GM12864 (cell line): ENCODE measurements at regions not wholly inside any gene's neighbourhood (a gene's known extent, or its start where the extent isn't known, plus 50 kb on each side); places are given as distances from the start of the nearest gene placed in this dataset.
"Not testable (repeated sequence)": the region's sequence is repeated elsewhere in the genome, so short reads cannot be mapped to it uniquely, and the experiment has no call there.

ENCODE experiments used
- DNase-seq: peaks from one replicate; pipeline ENCODE4 v3.0.0-alpha.2; 2011; ENCODE audit warnings: low read depth
- H3K4me3 ChIP-seq: 2 replicates; pipeline ENCODE4 v1.5.1; 2011; ENCODE audit warnings: mild to moderate bottlenecking, low read depth, low read length, control low read depth
- TF ChIP-seq, protein P1 (sequence below): IDR thresholded peaks from 2 replicates; pipeline ENCODE4 v1.5.1; 2011; ENCODE audit warnings: low read depth, mild to moderate bottlenecking, moderate library complexity, low read length, control low read depth, inconsistent platforms; ENCODE audit errors: missing control alignments

DNA sequence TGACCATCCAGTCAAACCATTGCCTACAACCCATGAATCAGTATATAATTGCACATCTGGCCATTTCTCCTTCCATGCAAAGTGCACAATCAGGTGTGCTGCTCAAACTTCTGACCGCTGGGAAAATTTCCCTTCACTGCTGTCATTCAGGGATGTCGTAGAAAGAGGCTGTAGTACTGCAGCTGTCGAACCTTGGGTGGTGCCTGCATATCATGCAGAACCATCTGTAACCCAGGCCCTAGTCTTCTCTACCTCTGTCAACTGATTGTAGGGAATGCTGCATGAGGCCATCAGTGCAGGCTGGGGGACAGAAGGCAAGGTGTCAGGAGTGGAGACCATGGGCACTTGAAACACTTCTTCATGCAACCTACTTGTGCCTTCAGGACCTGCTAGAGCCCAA is 267.5 kb downstream of the CALCRL start:
- TF ChIP-seq, protein P1, sequence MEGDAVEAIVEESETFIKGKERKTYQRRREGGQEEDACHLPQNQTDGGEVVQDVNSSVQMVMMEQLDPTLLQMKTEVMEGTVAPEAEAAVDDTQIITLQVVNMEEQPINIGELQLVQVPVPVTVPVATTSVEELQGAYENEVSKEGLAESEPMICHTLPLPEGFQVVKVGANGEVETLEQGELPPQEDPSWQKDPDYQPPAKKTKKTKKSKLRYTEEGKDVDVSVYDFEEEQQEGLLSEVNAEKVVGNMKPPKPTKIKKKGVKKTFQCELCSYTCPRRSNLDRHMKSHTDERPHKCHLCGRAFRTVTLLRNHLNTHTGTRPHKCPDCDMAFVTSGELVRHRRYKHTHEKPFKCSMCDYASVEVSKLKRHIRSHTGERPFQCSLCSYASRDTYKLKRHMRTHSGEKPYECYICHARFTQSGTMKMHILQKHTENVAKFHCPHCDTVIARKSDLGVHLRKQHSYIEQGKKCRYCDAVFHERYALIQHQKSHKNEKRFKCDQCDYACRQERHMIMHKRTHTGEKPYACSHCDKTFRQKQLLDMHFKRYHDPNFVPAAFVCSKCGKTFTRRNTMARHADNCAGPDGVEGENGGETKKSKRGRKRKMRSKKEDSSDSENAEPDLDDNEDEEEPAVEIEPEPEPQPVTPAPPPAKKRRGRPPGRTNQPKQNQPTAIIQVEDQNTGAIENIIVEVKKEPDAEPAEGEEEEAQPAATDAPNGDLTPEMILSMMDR, result no peak
- DNase-seq, result no peak
- H3K4me3 ChIP-seq, result no peak overlapping the region

DNA sequence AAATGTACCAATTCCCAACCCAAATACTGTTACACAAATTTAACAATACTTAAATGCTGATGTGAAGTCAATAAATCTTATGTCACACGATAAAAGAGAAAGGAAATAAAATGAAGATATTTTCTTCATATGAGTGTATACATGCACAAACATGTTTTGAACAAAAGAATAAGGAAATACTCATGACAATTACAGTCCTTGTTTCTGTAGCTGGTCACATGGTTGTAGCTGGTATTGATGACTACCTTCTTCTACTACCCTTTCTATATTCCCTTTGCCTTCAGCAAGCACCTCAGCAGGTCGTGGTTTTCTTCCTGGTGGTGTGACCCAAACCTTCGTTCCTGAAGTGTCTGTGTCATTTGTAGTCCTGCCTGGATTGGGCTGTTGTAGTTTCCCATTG is 269.2 kb downstream of the CALCRL start:
- DNase-seq, H3K4me3 ChIP-seq: not testable (repeated sequence)

DNA sequence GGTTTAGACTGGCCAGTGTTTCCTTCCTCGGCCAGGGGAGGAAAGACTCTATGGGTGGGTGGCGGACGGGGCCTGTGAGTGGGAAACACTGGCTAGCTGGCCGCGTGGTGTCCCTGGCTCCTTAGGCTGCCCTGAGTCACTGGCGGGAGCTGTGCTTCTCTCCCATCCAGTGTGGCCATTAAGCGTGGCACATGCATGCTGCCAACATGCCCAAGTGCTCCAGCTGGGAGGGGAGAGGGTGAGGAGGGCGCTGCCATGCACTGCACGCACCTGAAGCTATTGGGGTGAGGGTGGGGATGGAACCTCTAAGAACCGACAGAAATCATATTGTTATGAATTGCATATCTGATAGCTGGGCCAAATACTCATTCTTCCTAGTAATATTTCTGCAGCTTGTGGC is 270.8 kb downstream of the CALCRL start:
- DNase-seq, result no peak
- TF ChIP-seq, protein P1, result no peak
- no peak overlapping the region for H3K4me3 ChIP-seq

DNA sequence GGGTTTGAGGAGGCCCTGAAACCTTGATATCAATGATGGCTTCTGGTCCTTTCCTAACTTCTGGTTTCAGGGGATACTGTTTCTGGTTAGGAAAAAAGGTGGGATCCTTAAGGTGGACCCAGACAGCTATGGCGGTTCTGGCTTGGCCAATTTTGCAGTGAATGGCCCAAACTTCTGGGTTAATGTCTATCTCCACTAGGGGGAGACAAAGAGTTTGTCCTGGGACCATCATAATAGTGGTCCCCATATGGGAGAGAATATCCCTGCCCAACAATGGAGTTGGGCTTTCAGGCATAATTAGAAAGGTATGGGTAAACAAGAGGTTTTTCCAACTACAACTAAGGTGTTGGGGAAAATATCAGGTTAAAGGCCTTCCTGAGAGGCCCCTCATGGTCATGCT is 273.5 kb downstream of the CALCRL start:
- TF ChIP-seq, protein P1, result peak; percentile 52
- DNase-seq, result no peak
- H3K4me3 ChIP-seq, result no peak overlapping the region

DNA sequence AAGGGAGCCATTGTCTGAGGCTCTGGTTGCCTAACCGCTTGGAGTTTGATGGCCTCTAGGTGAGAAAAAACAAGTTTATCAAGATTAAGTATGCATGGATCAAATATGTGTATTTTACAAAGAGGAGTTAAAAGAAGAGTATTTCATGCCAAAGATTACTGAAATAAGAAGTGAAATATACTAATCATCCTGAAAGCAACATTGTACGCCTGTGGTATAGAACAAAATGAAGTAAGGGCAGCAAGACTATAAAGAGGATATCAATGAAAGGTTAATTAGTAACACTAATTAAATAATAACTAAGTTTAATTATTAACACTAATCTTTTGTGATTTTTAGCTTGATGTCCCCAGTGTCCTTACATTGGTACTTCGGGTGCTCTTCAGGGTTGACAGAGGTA is 276.7 kb downstream of the CALCRL start:
- H3K4me3 ChIP-seq, result no peak overlapping the region
- DNase-seq, result no peak
- TF ChIP-seq, protein P1, result no peak

DNA sequence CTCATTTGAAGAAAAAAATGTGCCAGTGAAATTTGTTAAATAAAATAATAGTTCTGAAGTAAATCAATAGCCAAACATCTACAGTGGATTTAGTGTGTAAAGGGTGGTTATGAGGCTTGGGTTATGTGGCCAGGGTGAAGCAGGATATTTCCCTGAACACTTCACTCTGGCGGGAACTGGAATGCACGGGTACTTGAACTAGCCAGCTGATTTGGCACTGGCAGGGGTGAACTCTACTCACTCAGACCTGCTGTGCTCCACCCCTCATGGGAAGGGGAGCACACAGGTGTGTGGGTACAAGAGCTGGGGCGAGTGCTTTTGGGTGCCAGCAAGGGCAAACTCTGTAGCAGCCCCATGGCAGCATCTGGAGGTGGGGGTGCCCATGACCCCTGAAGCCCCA is 278.2 kb downstream of the CALCRL start:
- TF ChIP-seq, protein P1, result no peak
- DNase-seq, result no peak
- H3K4me3 ChIP-seq, result no peak overlapping the region

DNA sequence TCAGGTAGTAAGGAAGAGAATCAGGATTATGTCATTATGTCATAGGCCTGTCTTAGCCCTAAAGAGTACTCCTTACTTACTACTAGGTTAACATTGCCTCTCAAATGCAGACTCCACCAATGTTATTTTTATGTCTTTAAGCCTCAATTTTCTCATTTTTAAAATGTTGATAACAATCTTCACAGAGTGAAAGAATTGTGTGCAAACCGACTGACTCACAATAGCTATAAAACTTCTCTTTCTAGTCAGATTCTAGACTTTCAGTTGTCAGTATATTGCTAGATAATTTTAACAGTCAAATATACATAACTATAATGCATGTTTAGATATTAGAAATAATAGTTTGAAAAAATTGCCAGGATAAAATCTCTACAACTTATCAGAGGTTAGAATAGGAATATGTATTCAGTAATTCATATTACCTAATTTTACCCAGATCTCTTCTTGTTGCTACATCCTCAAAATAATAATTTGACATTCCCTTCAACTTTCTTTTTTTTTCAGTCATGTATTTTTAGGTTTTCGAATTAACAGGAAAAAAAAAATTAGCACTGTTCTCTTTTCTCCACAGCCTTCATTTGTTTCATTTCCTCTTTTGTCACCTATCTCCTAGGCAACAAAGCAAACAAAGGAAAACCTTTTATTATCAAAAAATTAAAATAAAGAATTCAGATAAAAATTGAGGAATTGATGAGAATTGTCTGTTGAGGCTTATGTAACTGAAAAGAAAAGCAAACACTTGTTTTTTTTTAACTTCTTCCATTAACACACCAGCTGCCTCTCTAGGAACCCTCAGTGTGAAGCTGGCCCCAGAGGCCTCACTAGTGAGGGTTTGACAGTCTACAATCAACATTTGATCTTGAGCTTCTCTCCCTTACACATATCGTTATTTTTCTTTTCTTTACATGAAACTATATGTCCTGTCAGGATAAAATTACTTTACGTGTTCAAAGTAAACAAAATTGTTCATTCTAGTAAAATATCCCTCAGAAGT is 279.0 kb downstream of the CALCRL start:
- DNase-seq, result no peak
- H3K4me3 ChIP-seq, result no peak overlapping the region
- TF ChIP-seq, protein P1, result no peak
